Upper lobe of left lung (tissue), 4 donors: ENCODE measurements at regions not wholly inside any gene's neighbourhood (a gene's known extent, or its start where the extent isn't known, plus 50 kb on each side); places are given as distances from the start of the nearest gene placed in this dataset.

Experiments
- CTCF ChIP-seq, 6 experiments: fragments of 450-650 bp in 4 of 6; fragments of 200-600 bp in 2 of 6; sonication (generic) in 2 of 6; IDR thresholded peaks; one replicate each; pipeline ENCODE4 v1.5.1; 2016 to 2019; ENCODE audit warnings: antibody characterized with exemption in 6 of 6
- POLR2A ChIP-seq, 4 donors: fragments of 450-650 bp; IDR thresholded peaks; one replicate each; pipeline ENCODE4 v1.5.1; 2016 to 2017; ENCODE audit warnings: antibody characterized with exemption in 4 of 4, mild to moderate bottlenecking in 2 of 4

GRCh38 chr2:43008388-43008787, 216.0 kb upstream of the HAAO start:
- TF ChIP-seq CTCF (IDR thresholded peaks at IDR 0.05) = no peak
- TF ChIP-seq POLR2A (IDR thresholded peaks at IDR 0.05) = no peak
